ENCODE measurements at regions not wholly inside any gene's neighbourhood (a gene's known extent, or its start where the extent isn't known, plus 50 kb on each side); places are given as distances from the start of the nearest gene placed in this dataset.

GRCh38 chr13:84812789-84813188 is 930.5 kb upstream of the SLITRK1 start (continued):
- TF ChIP-seq PBX3 (IDR thresholded peaks at IDR 0.05; ENCODE audit: insufficient replicate concordance, low read depth, low read length) (no peak), POLR2A (IDR thresholded peaks at IDR 0.05; ENCODE audit: low read depth, low read length) (no peak), POLR2AphosphoS5 (IDR thresholded peaks at IDR 0.05; ENCODE audit: low read length) (no peak), CTCF (IDR thresholded peaks at IDR 0.05 in 2 of 3, conservative IDR thresholded peaks at IDR 0.05 in 1 of 3; ENCODE audit: control insufficient read depth in 2 of 3, extremely low read depth in 1 of 3, insufficient read depth in 1 of 3, low read depth in 3 of 3, low read length in 3 of 3) (no peak), PKNOX1 (IDR thresholded peaks at IDR 0.05) (no peak), MEF2B (IDR thresholded peaks at IDR 0.05; ENCODE audit: partially characterized antibody, poor library complexity, severe bottlenecking) (no peak), ZZZ3 (IDR thresholded peaks at IDR 0.05; ENCODE audit: control insufficient read depth, insufficient read length, low read depth) (no peak), FOXK2 (IDR thresholded peaks at IDR 0.05) (no peak)

GRCh38 chr13:84812078-84812477 is 929.8 kb upstream of the SLITRK1 start:
- H3K27me3 ChIP-seq (replicated peaks in 1 of 2; ENCODE audit: control insufficient read depth in 2 of 2, insufficient read depth in 2 of 2, low read length in 1 of 2) = no peaks in the 10 kb centered on the region
- H3K79me2 ChIP-seq (ENCODE audit: control insufficient read depth, insufficient read depth, low read length) = no peaks in the 10 kb centered on the region
- no peak overlapping the region for H3K9ac ChIP-seq (ENCODE audit: control insufficient read depth, insufficient read depth, low read length)
- no peaks in the 10 kb centered on the region for H3K36me3 ChIP-seq (ENCODE audit: control insufficient read depth in 2 of 2, insufficient read depth in 2 of 2, low read length in 1 of 2)
- DNase-seq (ENCODE audit: low read depth, low spot score) (no peak), ATAC-seq (no peak), FAIRE-seq (no peak)
- ChIA-PET SMC1A (ENCODE audit: uncharacterized antibody, unreplicated experiment) (no interaction called here), CTCF (no interaction called here), POLR2A (no interaction called here), RAD21 (ENCODE audit: unreplicated experiment) (no interaction called here)
- in situ Hi-C loops (cut with MboI) = no loop called here
- H3K4me2 ChIP-seq (ENCODE audit: control insufficient read depth, insufficient read depth) = no peak overlapping the region
- H3K4me3 ChIP-seq = no peak overlapping the region
- BruUV-seq (replicated peaks) = no TSS peak
- no peak overlapping the region for H2AFZ ChIP-seq (ENCODE audit: control insufficient read depth, low read depth, low read length)
- 22% methylated on average over 2 of the region's 2 CpGs for WGBS (ENCODE audit: insufficient coverage, insufficient replicate concordance, low lambda C conversion rate, missing lambda C conversion rate)
- H4K20me1 ChIP-seq (ENCODE audit: control insufficient read depth, insufficient read depth) = no peaks in the 10 kb centered on the region
- intact Hi-C loops (cut with micrococcal nuclease; ENCODE audit: unreplicated experiment) = no loop called here
- no peaks in the 10 kb centered on the region for H3K4me1 ChIP-seq (ENCODE audit: control insufficient read depth, insufficient read depth, low read length)
- no peak overlapping the region for H3K27ac ChIP-seq (ENCODE audit: control insufficient read depth, insufficient read depth)
- H3K9me3 ChIP-seq (replicated peaks; ENCODE audit: control insufficient read depth, insufficient read depth, low read length) = no peaks in the 10 kb centered on the region
- TF ChIP-seq CTCF (IDR thresholded peaks at IDR 0.05 in 2 of 3, conservative IDR thresholded peaks at IDR 0.05 in 1 of 3; ENCODE audit: control insufficient read depth in 2 of 3, extremely low read depth in 1 of 3, insufficient read depth in 1 of 3, low read depth in 3 of 3, low read length in 3 of 3) = no peak
- TF ChIP-seq YBX1 (IDR thresholded peaks at IDR 0.05) = no peak
- TF ChIP-seq CEBPB (IDR thresholded peaks at IDR 0.05; ENCODE audit: borderline replicate concordance in 1 of 2, low read depth in 2 of 2, low read length in 2 of 2) = no peak
- no peak for TF ChIP-seq TCF12 (IDR thresholded peaks at IDR 0.05; ENCODE audit: low read depth, low read length)
- TF ChIP-seq MXI1 (IDR thresholded peaks at IDR 0.05; ENCODE audit: low read depth, low read length) = no peak
- no peak for TF ChIP-seq ATF2 (IDR thresholded peaks at IDR 0.05; ENCODE audit: low read length)
- no peak for TF ChIP-seq ZNF207 (IDR thresholded peaks at IDR 0.05; ENCODE audit: borderline replicate concordance)
- TF ChIP-seq TCF3 (IDR thresholded peaks at IDR 0.05; ENCODE audit: borderline replicate concordance, insufficient read depth, low read depth, low read length) = no peak
